ENCODE measurements at regions not wholly inside any gene's neighbourhood (a gene's known extent, or its start where the extent isn't known, plus 50 kb on each side); places are given as distances from the start of the nearest gene placed in this dataset.

DNA sequence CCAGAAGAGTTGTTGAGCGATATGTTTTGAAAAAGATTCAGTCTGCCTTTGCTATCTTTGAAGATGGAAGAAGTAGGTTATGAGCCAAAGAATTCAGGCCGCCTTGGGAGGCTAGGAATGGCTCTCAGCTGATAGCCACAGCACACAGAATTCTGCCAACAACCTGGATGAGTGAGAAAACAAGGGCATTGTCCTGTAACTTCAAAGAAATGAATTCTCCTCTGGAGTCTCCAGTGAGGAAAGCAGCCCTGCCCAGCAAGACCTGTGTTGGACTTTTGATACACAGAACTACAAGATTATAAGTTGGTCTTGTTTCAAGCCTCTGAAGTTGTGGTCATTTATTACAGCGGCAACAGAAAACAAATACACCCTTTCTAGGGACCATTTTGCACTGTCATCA is 509.9 kb upstream of the ZNF608 start:
- CTCF ChIA-PET: no interaction called here
- DNase-seq: no peak
- POLR2A ChIA-PET: no interaction called here
- Mint-ChIP-seq H3K36me3 (ENCODE audit: low read depth) (peaks cover 5% of the 10 kb centered on the region), H3K4me1 (peaks cover 2% of the 10 kb centered on the region), H3K27ac (no peak overlapping the region), H3K27me3 (no peaks in the 10 kb centered on the region), H3K4me3 (no peak overlapping the region), H3K9me3 (peaks cover 19% of the 10 kb centered on the region)
- no peak for ATAC-seq (ENCODE audit: low read depth)
- intact Hi-C loops (cut with micrococcal nuclease): no loop called here
- TF ChIP-seq CTCF (IDR thresholded peaks at IDR 0.05): no peak

- Mint-ChIP-seq H3K27me3 (no peaks in the 10 kb centered on the region), H3K4me1 (peaks cover 2% of the 10 kb centered on the region), H3K36me3 (ENCODE audit: low read depth) (peaks cover 5% of the 10 kb centered on the region), H3K9me3 (peaks cover 17% of the 10 kb centered on the region), H3K27ac (no peak overlapping the region), H3K4me3 (no peak overlapping the region)
- ATAC-seq (ENCODE audit: low read depth) (no peak), DNase-seq (no peak)
- POLR2A ChIA-PET: no interaction called here
- CTCF ChIA-PET: no interaction called here
- no peak for TF ChIP-seq CTCF (IDR thresholded peaks at IDR 0.05)
- intact Hi-C loops (cut with micrococcal nuclease): no loop called here
Observed at GRCh38 chr5:125257057-125257972, 510.9 kb upstream of the ZNF608 start.

GRCh38 chr5:125257997-125258396 is 511.6 kb upstream of the ZNF608 start:
- no peak for ATAC-seq (ENCODE audit: low read depth)
- Mint-ChIP-seq H3K36me3 (ENCODE audit: low read depth) (peaks cover 2% of the 10 kb centered on the region), H3K4me3 (no peak overlapping the region), H3K27ac (no peak overlapping the region), H3K9me3 (peaks cover 10% of the 10 kb centered on the region), H3K27me3 (no peaks in the 10 kb centered on the region), H3K4me1 (peaks cover 2% of the 10 kb centered on the region)
- POLR2A ChIA-PET: no interaction called here
- intact Hi-C loops (cut with micrococcal nuclease): no loop called here
- no peak for TF ChIP-seq CTCF (IDR thresholded peaks at IDR 0.05)
- no peak for DNase-seq
- CTCF ChIA-PET: no interaction called here

- intact Hi-C loops (cut with micrococcal nuclease): no loop called here
- H3K4me3 Mint-ChIP-seq: no peak overlapping the region
- CTCF ChIA-PET: no interaction called here
- peaks cover 2% of the 10 kb centered on the region for H3K4me1 Mint-ChIP-seq
- ATAC-seq (ENCODE audit: low read depth) (no peak), DNase-seq (no peak)
- POLR2A ChIA-PET: interaction anchor here (1.0 kb wide), 1 partner anchor 37 kb away, joined by 3 read pairs; no protein-coding TSS in a partner anchor
- no peak overlapping the region for H3K27ac Mint-ChIP-seq
- no peak for TF ChIP-seq CTCF (IDR thresholded peaks at IDR 0.05)
- peaks cover 10% of the 10 kb centered on the region for H3K9me3 Mint-ChIP-seq
- H3K27me3 Mint-ChIP-seq: no peaks in the 10 kb centered on the region
- peaks cover 2% of the 10 kb centered on the region for H3K36me3 Mint-ChIP-seq (ENCODE audit: low read depth)
Observed at GRCh38 chr5:125258615-125259014, 512.2 kb upstream of the ZNF608 start.

- no peak overlapping the region for H3K4me3 Mint-ChIP-seq
- ChIA-PET POLR2A (no interaction called here), CTCF (no interaction called here)
- no peak overlapping the region for H3K27ac Mint-ChIP-seq
- no peak for DNase-seq
- no peaks in the 10 kb centered on the region for H3K27me3 Mint-ChIP-seq
- no peak for TF ChIP-seq CTCF (IDR thresholded peaks at IDR 0.05)
- peaks cover 2% of the 10 kb centered on the region for H3K4me1 Mint-ChIP-seq
- intact Hi-C loops (cut with micrococcal nuclease): no loop called here
- H3K36me3 Mint-ChIP-seq (ENCODE audit: low read depth): no peaks in the 10 kb centered on the region
- no peak for ATAC-seq (ENCODE audit: low read depth)
- H3K9me3 Mint-ChIP-seq: no peaks in the 10 kb centered on the region
Observed at GRCh38 chr5:125261505-125262250, 515.2 kb upstream of the ZNF608 start.
